Progenitor cell of endocrine pancreas (in vitro differentiated cells): ENCODE measurements at regions not wholly inside any gene's neighbourhood (a gene's known extent, or its start where the extent isn't known, plus 50 kb on each side); places are given as distances from the start of the nearest gene placed in this dataset.

Experiments
- DNase-seq: peaks from one replicate; pipeline ENCODE4 v3.0.0; 2021; ENCODE audit warnings: low spot score; ENCODE audit not compliant: unreplicated experiment
- H3K27ac Mint-ChIP-seq: 2 replicates; pipeline ENCODE4 v1.8.0; 2021; ENCODE audit warnings: mild to moderate bottlenecking, moderate library complexity, mixed read lengths
- H3K27me3 Mint-ChIP-seq: 2 replicates; pipeline ENCODE4 v1.8.0; 2021; ENCODE audit warnings: mixed read lengths
- H3K36me3 Mint-ChIP-seq: 2 replicates; pipeline ENCODE4 v1.8.0; 2022; ENCODE audit warnings: mixed read lengths; ENCODE audit not compliant: insufficient read depth
- H3K4me1 Mint-ChIP-seq: 2 replicates; pipeline ENCODE4 v1.8.0; 2021; ENCODE audit warnings: low read depth, mixed read lengths
- H3K4me3 Mint-ChIP-seq: 2 replicates; pipeline ENCODE4 v1.8.0; 2021; ENCODE audit warnings: low read depth, mild to moderate bottlenecking, moderate library complexity, mixed read lengths
- H3K9me3 Mint-ChIP-seq: 2 replicates; pipeline ENCODE4 v1.8.0; 2021; ENCODE audit warnings: low read depth, mixed read lengths
- CTCF ChIP-seq: fragments of 200-600 bp; sonication (generic); IDR thresholded peaks from one replicate; pipeline ENCODE4 v1.5.0; 2021; ENCODE audit warnings: antibody characterized with exemption, mild to moderate bottlenecking; ENCODE audit not compliant: unreplicated experiment

- peak; percentile 42 for TF ChIP-seq CTCF
- H3K9me3 Mint-ChIP-seq = no peaks in the 10 kb centered on the region
- H3K4me1 Mint-ChIP-seq = no peaks in the 10 kb centered on the region
- H3K27ac Mint-ChIP-seq = no peak overlapping the region
- peaks cover 5% of the 10 kb centered on the region for H3K27me3 Mint-ChIP-seq
- DNase-seq = no peak
- no peak overlapping the region for H3K4me3 Mint-ChIP-seq
- no peaks in the 10 kb centered on the region for H3K36me3 Mint-ChIP-seq
Measured at GRCh38 chr7:136183981-136184380, 206.8 kb upstream of the MTPN start.

- H3K27ac Mint-ChIP-seq = no peak overlapping the region
- H3K4me1 Mint-ChIP-seq = no peaks in the 10 kb centered on the region
- H3K27me3 Mint-ChIP-seq = peaks cover 2% of the 10 kb centered on the region
Measured at GRCh38 chr7:136180984-136181383, 203.8 kb upstream of the MTPN start.

GRCh38 chr7:136179851-136180721, 202.9 kb upstream of the MTPN start:
- Mint-ChIP-seq H3K27me3 (peaks cover 2% of the 10 kb centered on the region), H3K36me3 (no peaks in the 10 kb centered on the region), H3K9me3 (no peaks in the 10 kb centered on the region), H3K4me1 (no peaks in the 10 kb centered on the region), H3K4me3 (no peak overlapping the region), H3K27ac (no peak overlapping the region)
- DNase-seq = no peak
- no peak for TF ChIP-seq CTCF

More at GRCh38 chr7:136180984-136181383, 203.8 kb upstream of the MTPN start:
- DNase-seq = no peak
- H3K4me3 Mint-ChIP-seq = no peak overlapping the region
- no peaks in the 10 kb centered on the region for H3K9me3 Mint-ChIP-seq
- no peak for TF ChIP-seq CTCF
- H3K36me3 Mint-ChIP-seq = no peaks in the 10 kb centered on the region

- no peak for DNase-seq
- H3K36me3 Mint-ChIP-seq = no peaks in the 10 kb centered on the region
- H3K9me3 Mint-ChIP-seq = no peaks in the 10 kb centered on the region
- peaks cover 2% of the 10 kb centered on the region for H3K27me3 Mint-ChIP-seq
- no peak overlapping the region for H3K4me3 Mint-ChIP-seq
- no peak overlapping the region for H3K27ac Mint-ChIP-seq
- TF ChIP-seq CTCF = no peak
- no peaks in the 10 kb centered on the region for H3K4me1 Mint-ChIP-seq
Measured at GRCh38 chr7:136179154-136179553, 202.0 kb upstream of the MTPN start.

GRCh38 chr7:136174477-136175125, 197.4 kb upstream of the MTPN start:
- H3K36me3 Mint-ChIP-seq = no peaks in the 10 kb centered on the region
- no peaks in the 10 kb centered on the region for H3K9me3 Mint-ChIP-seq
- H3K27me3 Mint-ChIP-seq = no peaks in the 10 kb centered on the region
- H3K4me3 Mint-ChIP-seq = no peak overlapping the region
- no peak for DNase-seq
- no peaks in the 10 kb centered on the region for H3K4me1 Mint-ChIP-seq
- H3K27ac Mint-ChIP-seq = no peak overlapping the region
- TF ChIP-seq CTCF = no peak
